H1 (cell line): ENCODE measurements at regions not wholly inside any gene's neighbourhood (a gene's known extent, or its start where the extent isn't known, plus 50 kb on each side); places are given as distances from the start of the nearest gene placed in this dataset.

Experiments
- CTCF ChIA-PET: fragments of 300-600 bp; sonication (Branson Sonifier 250); formaldehyde crosslinking; loops from one replicate; lab custom pipeline; 2021; ENCODE audit not compliant: partially characterized antibody; lab: Charles Lee
- POLR2A ChIA-PET: fragments of 300-600 bp; sonication (Branson Sonifier 250); formaldehyde crosslinking; loops from one replicate; lab custom pipeline; 2021; ENCODE audit warnings: inconsistent platforms; ENCODE audit not compliant: partially characterized antibody; lab: Charles Lee
- DNase-seq, 2 experiments: peaks; one replicate each; pipeline versions ENCODE4 v3.0.0 to v3.0.0-alpha.2; 2010 to 2022; ENCODE audit warnings: low spot score in 2 of 2, low read depth in 1 of 2, mixed read lengths in 1 of 2
- FAIRE-seq: peaks from 2 replicates; lab custom pipeline; 2011; peaks lifted over from hg19 to GRCh38; lab: Jason Lieb, UNC
- H2AFZ ChIP-seq: 2 replicates; pipeline ENCODE4 v1.8.1; 2012; ENCODE audit warnings: low read length, inconsistent platforms
- H2AK5ac ChIP-seq: 2 replicates; pipeline ENCODE4 v1.6.1; 2013; ENCODE audit warnings: low read depth, low read length
- H2BK120ac ChIP-seq: replicated peaks from 2 replicates; pipeline ENCODE3; 2013; ENCODE audit warnings: low read depth, low read length, inconsistent platforms
- H2BK12ac ChIP-seq: 2 replicates; pipeline ENCODE4 v1.6.1; 2013; ENCODE audit warnings: low read depth, low read length
- H2BK15ac ChIP-seq: 2 replicates; pipeline ENCODE4 v1.6.1; 2013; ENCODE audit warnings: low read length
- H2BK20ac ChIP-seq: 2 replicates; pipeline ENCODE4 v1.6.1; 2013; ENCODE audit warnings: low read length
- H2BK5ac ChIP-seq: 2 replicates; pipeline ENCODE4 v1.6.1; 2013; ENCODE audit warnings: low read depth, low read length
- H3K14ac ChIP-seq: 2 replicates; pipeline ENCODE4 v1.6.1; 2013; ENCODE audit warnings: inconsistent platforms; ENCODE audit not compliant: insufficient read length
- H3K18ac ChIP-seq: 2 replicates; pipeline ENCODE4 v1.6.1; 2013; ENCODE audit warnings: low read length; ENCODE audit errors: extremely low read depth
- H3K23ac ChIP-seq: 2 replicates; pipeline ENCODE4 v1.6.1; 2013; ENCODE audit warnings: inconsistent platforms; ENCODE audit not compliant: insufficient read length
- H3K23me2 ChIP-seq: 2 replicates; pipeline ENCODE4 v1.6.1; 2013; ENCODE audit warnings: low read depth, low read length
- H3K27ac ChIP-seq: 2 replicates; pipeline ENCODE4 v1.6.1; 2011; ENCODE audit warnings: low read depth, low read length, inconsistent platforms
- H3K27me3 ChIP-seq, 4 experiments: replicated peaks in 1 of 4; 1 replicate in 1 of 4; 2 replicates in 3 of 4; pipeline versions ENCODE4 v1.6.1 to v1.8.1; 2011 to 2013; ENCODE audit warnings: low read length in 3 of 4, mild to moderate bottlenecking in 3 of 4, inconsistent platforms in 2 of 4, mixed read lengths in 2 of 4, moderate library complexity in 1 of 4; ENCODE audit not compliant: control insufficient read depth in 3 of 4, insufficient read depth in 3 of 4; ENCODE audit errors: extremely low read depth in 1 of 4
- H3K36me3 ChIP-seq, 4 experiments: 2 replicates each; pipeline versions ENCODE4 v1.6.1 to v1.8.1; 2011 to 2013; ENCODE audit warnings: mild to moderate bottlenecking in 4 of 4, low read length in 3 of 4, moderate library complexity in 2 of 4, control low read depth in 1 of 4, inconsistent platforms in 1 of 4; ENCODE audit not compliant: insufficient read depth in 4 of 4, control insufficient read depth in 2 of 4
- H3K4ac ChIP-seq: replicated peaks from 2 replicates; pipeline ENCODE3; 2013; ENCODE audit warnings: low read length, low read depth, mixed read lengths, inconsistent platforms; ENCODE audit not compliant: insufficient read length
- H3K4me1 ChIP-seq, 4 experiments: replicated peaks in 1 of 4; 1 replicate in 1 of 4; 2 replicates in 3 of 4; pipeline versions ENCODE4 v1.6.1 to v1.8.1; 2011 to 2013; ENCODE audit warnings: low read length in 3 of 4, inconsistent platforms in 2 of 4, mixed read lengths in 1 of 4; ENCODE audit not compliant: insufficient read depth in 4 of 4, control insufficient read depth in 3 of 4
- H3K4me2 ChIP-seq, 2 experiments: 2 replicates each; pipeline versions ENCODE4 v1.6.1 to v1.8.1; 2011 to 2013; ENCODE audit warnings: low read depth in 2 of 2, low read length in 2 of 2, control low read depth in 1 of 2, inconsistent platforms in 1 of 2, mild to moderate bottlenecking in 1 of 2; ENCODE audit not compliant: insufficient read depth in 1 of 2
- H3K4me3 ChIP-seq, 4 experiments: fragments of 200-600, 300-600 bp in 1 of 4; sonication (generic), shearing (Covaris generic), sonication (Bioruptor Twin) in 1 of 4; 2 replicates each; pipeline versions ENCODE4 v1.5.1 to v1.8.1; 2011 to 2016; ENCODE audit warnings: low read length in 4 of 4, low read depth in 3 of 4, control low read depth in 2 of 4, inconsistent platforms in 2 of 4, mild to moderate bottlenecking in 2 of 4, mixed read lengths in 1 of 4, moderate library complexity in 1 of 4; ENCODE audit not compliant: insufficient read depth in 2 of 4; ENCODE audit errors: extremely low read depth in 1 of 4
- H3K56ac ChIP-seq: replicated peaks from 2 replicates; pipeline ENCODE3; 2013; ENCODE audit warnings: low read depth, mild to moderate bottlenecking, mixed read lengths, low read length, inconsistent platforms; ENCODE audit not compliant: insufficient read length
- H3K79me1 ChIP-seq: 2 replicates; pipeline ENCODE4 v1.6.1; 2013; ENCODE audit warnings: low read depth, low read length, control low read depth
- H3K79me2 ChIP-seq, 2 experiments: 2 replicates each; pipeline versions ENCODE4 v1.6.1 to v1.8.1; 2012 to 2013; ENCODE audit warnings: low read length in 2 of 2, mild to moderate bottlenecking in 2 of 2, inconsistent platforms in 1 of 2; ENCODE audit not compliant: insufficient read depth in 2 of 2, control insufficient read depth in 1 of 2
- H3K9ac ChIP-seq, 4 experiments: replicated peaks in 1 of 4; 1 replicate in 1 of 4; 2 replicates in 3 of 4; pipeline versions ENCODE4 v1.6.1 to v1.8.1; 2011 to 2013; ENCODE audit warnings: low read depth in 3 of 4, low read length in 3 of 4, control low read depth in 2 of 4, mild to moderate bottlenecking in 2 of 4, moderate library complexity in 2 of 4, inconsistent platforms in 1 of 4; ENCODE audit errors: extremely low read depth in 1 of 4
- H3K9me3 ChIP-seq, 2 experiments: 2 replicates each; pipeline versions ENCODE4 v1.6.1 to v1.8.1; 2012 to 2013; ENCODE audit warnings: mild to moderate bottlenecking in 2 of 2, moderate library complexity in 2 of 2, control low read depth in 1 of 2, inconsistent platforms in 1 of 2, low read depth in 1 of 2, low read length in 1 of 2, mixed read lengths in 1 of 2; ENCODE audit not compliant: insufficient read depth in 2 of 2
- H4K20me1 ChIP-seq, 2 experiments: replicated peaks in 1 of 2; 2 replicates each; pipeline versions ENCODE3 to v1.8.1; 2011 to 2013; ENCODE audit warnings: inconsistent platforms in 2 of 2, low read length in 2 of 2, mild to moderate bottlenecking in 1 of 2; ENCODE audit not compliant: insufficient read depth in 2 of 2, control insufficient read depth in 1 of 2
- H4K5ac ChIP-seq: 2 replicates; pipeline ENCODE4 v1.6.1; 2013; ENCODE audit warnings: low read length, low read depth, mixed read lengths, inconsistent platforms; ENCODE audit not compliant: insufficient read length
- H4K8ac ChIP-seq: 2 replicates; pipeline ENCODE4 v1.8.0; 2013; ENCODE audit warnings: mild to moderate bottlenecking, moderate library complexity, low read length, inconsistent platforms; ENCODE audit not compliant: insufficient read depth; ENCODE audit errors: extremely low read depth
- H4K91ac ChIP-seq: replicated peaks from 2 replicates; pipeline ENCODE3; 2013; ENCODE audit warnings: low read length, mixed read lengths, inconsistent platforms; ENCODE audit not compliant: insufficient read length
- ATF2 ChIP-seq: IDR thresholded peaks from 2 replicates; pipeline ENCODE4 v1.6.1; 2012; ENCODE audit warnings: low read length, inconsistent platforms
- CBX5 ChIP-seq: fragments of 300-800, 300-1000 bp; sonication (generic); IDR thresholded peaks from 2 replicates; pipeline ENCODE4 v1.7.1; 2016; ENCODE audit warnings: antibody characterized with exemption, low read length, low read depth
- EP300 ChIP-seq, 2 experiments: IDR thresholded peaks; 1 replicate in 1 of 2; 2 replicates in 1 of 2; pipeline ENCODE4 v1.6.1; 2011 to 2012; ENCODE audit warnings: low read depth in 2 of 2, low read length in 2 of 2, mild to moderate bottlenecking in 2 of 2, borderline replicate concordance in 1 of 2, inconsistent platforms in 1 of 2, moderate library complexity in 1 of 2
- GABPA ChIP-seq: IDR thresholded peaks from 2 replicates; pipeline ENCODE4 v1.6.1; 2011; ENCODE audit warnings: mild to moderate bottlenecking, low read length, moderate library complexity, borderline replicate concordance; ENCODE audit not compliant: insufficient read depth
- GTF2F1 ChIP-seq: IDR thresholded peaks from 2 replicates; pipeline ENCODE4 v1.6.1; 2012; ENCODE audit warnings: low read depth, low read length, improper control_type of control experiment, borderline replicate concordance
- HDAC6 ChIP-seq: IDR thresholded peaks from one replicate; pipeline ENCODE4 v1.7.1; 2012; ENCODE audit warnings: low read depth, mild to moderate bottlenecking, inconsistent platforms, low read length, moderate library complexity
- PHF8 ChIP-seq: fragments of 200-600 bp; sonication (generic); conservative IDR thresholded peaks from 2 replicates; pipeline ENCODE4 v1.7.1; 2012; ENCODE audit warnings: low read depth, mild to moderate bottlenecking, inconsistent platforms, low read length, moderate library complexity
- POLR2A ChIP-seq, 2 experiments: IDR thresholded peaks; 1 replicate in 1 of 2; 2 replicates in 1 of 2; pipeline ENCODE4 v1.6.1; 2011; ENCODE audit warnings: low read depth in 2 of 2, low read length in 2 of 2, mild to moderate bottlenecking in 2 of 2; ENCODE audit errors: control extremely low read depth in 1 of 2
- RBBP5 ChIP-seq: IDR thresholded peaks from 2 replicates; pipeline ENCODE4 v1.7.1; 2012; ENCODE audit warnings: low read depth, mild to moderate bottlenecking, inconsistent platforms, low read length, moderate library complexity, borderline replicate concordance
- SIN3A ChIP-seq, 2 experiments: IDR thresholded peaks in 1 of 2; conservative IDR thresholded peaks in 1 of 2; 2 replicates each; pipeline ENCODE4 v1.6.1; 2011 to 2012; ENCODE audit warnings: low read length in 2 of 2, improper control_type of control experiment in 1 of 2, low read depth in 1 of 2, mild to moderate bottlenecking in 1 of 2
- SP2 ChIP-seq: IDR thresholded peaks from 2 replicates; pipeline ENCODE4 v1.6.1; 2012; ENCODE audit warnings: mild to moderate bottlenecking, low read length, inconsistent platforms
- SRF ChIP-seq: IDR thresholded peaks from 2 replicates; pipeline ENCODE4 v1.6.1; 2011; ENCODE audit warnings: mild to moderate bottlenecking, low read depth, low read length, moderate library complexity
- TCF12 ChIP-seq: IDR thresholded peaks from 2 replicates; pipeline ENCODE4 v1.6.1; 2011; ENCODE audit warnings: low read depth, mild to moderate bottlenecking, low read length
- TEAD4 ChIP-seq: IDR thresholded peaks from 2 replicates; pipeline ENCODE4 v1.6.1; 2012; ENCODE audit warnings: low read depth, low read length, inconsistent platforms, mixed read lengths
- WGBS, 2 experiments: shearing (Covaris generic) in 1 of 2; methylation state at CpG; one replicate each; pipeline versions ENCODE4 v1.1.6 to v1.1.7; 2013 to 2015; ENCODE audit warnings: low lambda C conversion rate in 2 of 2, mixed read lengths in 2 of 2, inconsistent platforms in 1 of 2, low coverage in 1 of 2, missing lambda C conversion rate in 1 of 2; ENCODE audit not compliant: insufficient replicate concordance in 2 of 2, insufficient coverage in 1 of 2, insufficient read length in 1 of 2; ENCODE audit errors: extremely low coverage in 1 of 2, missing lambda C conversion rate in 1 of 2; 5-methylcytosine and 5-hydroxymethylcytosine counted together

- no peak overlapping the region for H2AK5ac ChIP-seq
- no peak for FAIRE-seq
- H2AFZ ChIP-seq, result no peak overlapping the region
- no peaks in the 10 kb centered on the region for H3K79me1 ChIP-seq
- H3K4me1 ChIP-seq, result no peaks in the 10 kb centered on the region
- no peaks in the 10 kb centered on the region for H3K79me2 ChIP-seq
- no peaks in the 10 kb centered on the region for H3K27me3 ChIP-seq
- no peaks in the 10 kb centered on the region for H3K9me3 ChIP-seq
- no peak overlapping the region for H4K91ac ChIP-seq
- no peak overlapping the region for H3K56ac ChIP-seq
- no peaks in the 10 kb centered on the region for H4K20me1 ChIP-seq
- no peak overlapping the region for H2BK5ac ChIP-seq
- no peak overlapping the region for H2BK120ac ChIP-seq
- H3K9ac ChIP-seq, result no peak overlapping the region
- H3K23me2 ChIP-seq, result no peaks in the 10 kb centered on the region
- H3K18ac ChIP-seq, result no peak overlapping the region
- DNase-seq, result no peak
- no peak overlapping the region for H2BK15ac ChIP-seq
- ChIA-PET CTCF (no interaction called here), POLR2A (no interaction called here)
- no peak overlapping the region for H3K14ac ChIP-seq
- H3K27ac ChIP-seq, result no peak overlapping the region
- no peak overlapping the region for H2BK20ac ChIP-seq
- H3K36me3 ChIP-seq, result no peaks in the 10 kb centered on the region
- H3K23ac ChIP-seq, result no peak overlapping the region
- H3K4me2 ChIP-seq, result no peak overlapping the region
- H4K8ac ChIP-seq, result no peak overlapping the region
- H3K4me3 ChIP-seq, result no peak overlapping the region
- no peak overlapping the region for H2BK12ac ChIP-seq
- no peak overlapping the region for H4K5ac ChIP-seq
- no peak overlapping the region for H3K4ac ChIP-seq
- 90% methylated on average over 1 of the region's 1 CpG; no CpG with 5 or more reads in 1 of the 2 experiments for WGBS, 2 experiments
- TF ChIP-seq SP2 (no peak), TCF12 (no peak), PHF8 (no peak), ATF2 (no peak), RBBP5 (no peak), EP300 (IDR thresholded peaks at IDR 0.05; ENCODE audit: borderline replicate concordance in 1 of 2, low read depth in 2 of 2, low read length in 2 of 2) (no peak), CBX5 (no peak), SIN3A (conservative IDR thresholded peaks at IDR 0.05 in 1 of 2, IDR thresholded peaks at IDR 0.05 in 1 of 2; ENCODE audit: low read depth in 1 of 2, low read length in 2 of 2) (no peak), POLR2A (IDR thresholded peaks at IDR 0.05; ENCODE audit: control extremely low read depth in 1 of 2, low read depth in 2 of 2, low read length in 2 of 2) (no peak), GABPA (no peak), HDAC6 (no peak), GTF2F1 (no peak), TEAD4 (no peak), SRF (no peak)
These were observed 297.4 kb upstream of the LUZP2 start for GRCh38 chr11:24199461-24199860.
